ENCODE measurements at regions not wholly inside any gene's neighbourhood (a gene's known extent, or its start where the extent isn't known, plus 50 kb on each side); places are given as distances from the start of the nearest gene placed in this dataset.
A peak's percentile ranks its signal among the peaks of the same experiment; 100 is the strongest.

- peak in 1 of 2 donors; percentile 67 for DNase-seq
- TF ChIP-seq POLR2A (IDR thresholded peaks at IDR 0.05) (no peak), EP300 (IDR thresholded peaks at IDR 0.05) (no peak), POLR2AphosphoS5 (IDR thresholded peaks at IDR 0.05) (peak in 1 of 3 donors; percentile 19)
- TF ChIP-seq, protein P1, sequence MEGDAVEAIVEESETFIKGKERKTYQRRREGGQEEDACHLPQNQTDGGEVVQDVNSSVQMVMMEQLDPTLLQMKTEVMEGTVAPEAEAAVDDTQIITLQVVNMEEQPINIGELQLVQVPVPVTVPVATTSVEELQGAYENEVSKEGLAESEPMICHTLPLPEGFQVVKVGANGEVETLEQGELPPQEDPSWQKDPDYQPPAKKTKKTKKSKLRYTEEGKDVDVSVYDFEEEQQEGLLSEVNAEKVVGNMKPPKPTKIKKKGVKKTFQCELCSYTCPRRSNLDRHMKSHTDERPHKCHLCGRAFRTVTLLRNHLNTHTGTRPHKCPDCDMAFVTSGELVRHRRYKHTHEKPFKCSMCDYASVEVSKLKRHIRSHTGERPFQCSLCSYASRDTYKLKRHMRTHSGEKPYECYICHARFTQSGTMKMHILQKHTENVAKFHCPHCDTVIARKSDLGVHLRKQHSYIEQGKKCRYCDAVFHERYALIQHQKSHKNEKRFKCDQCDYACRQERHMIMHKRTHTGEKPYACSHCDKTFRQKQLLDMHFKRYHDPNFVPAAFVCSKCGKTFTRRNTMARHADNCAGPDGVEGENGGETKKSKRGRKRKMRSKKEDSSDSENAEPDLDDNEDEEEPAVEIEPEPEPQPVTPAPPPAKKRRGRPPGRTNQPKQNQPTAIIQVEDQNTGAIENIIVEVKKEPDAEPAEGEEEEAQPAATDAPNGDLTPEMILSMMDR (IDR thresholded peaks at IDR 0.05) = no peak
- no peaks in the 10 kb centered on the region for H3K9me3 ChIP-seq
- peak overlapping the region in 4 of 5 donors; percentile 22 to 43 (median 23) for H3K27ac ChIP-seq
- intact Hi-C loops (cut with DNase I; ENCODE audit: low total_unique reads) = no loop called here
- peaks cover 0 to 15% (median 13%) of the 10 kb centered on the region in 4 donors for H3K4me1 ChIP-seq
- 24 to 58% (median 35%) methylated on average over 2 of the region's 2 CpGs for WGBS, 5 donors
- H3K27me3 ChIP-seq = no peaks in the 10 kb centered on the region
- no peak overlapping the region for H3K4me3 ChIP-seq
- no peaks in the 10 kb centered on the region for H3K36me3 ChIP-seq
Measured at GRCh38 chr6:15761045-15761502, 98.2 kb upstream of the DTNBP1 start.

DNA sequence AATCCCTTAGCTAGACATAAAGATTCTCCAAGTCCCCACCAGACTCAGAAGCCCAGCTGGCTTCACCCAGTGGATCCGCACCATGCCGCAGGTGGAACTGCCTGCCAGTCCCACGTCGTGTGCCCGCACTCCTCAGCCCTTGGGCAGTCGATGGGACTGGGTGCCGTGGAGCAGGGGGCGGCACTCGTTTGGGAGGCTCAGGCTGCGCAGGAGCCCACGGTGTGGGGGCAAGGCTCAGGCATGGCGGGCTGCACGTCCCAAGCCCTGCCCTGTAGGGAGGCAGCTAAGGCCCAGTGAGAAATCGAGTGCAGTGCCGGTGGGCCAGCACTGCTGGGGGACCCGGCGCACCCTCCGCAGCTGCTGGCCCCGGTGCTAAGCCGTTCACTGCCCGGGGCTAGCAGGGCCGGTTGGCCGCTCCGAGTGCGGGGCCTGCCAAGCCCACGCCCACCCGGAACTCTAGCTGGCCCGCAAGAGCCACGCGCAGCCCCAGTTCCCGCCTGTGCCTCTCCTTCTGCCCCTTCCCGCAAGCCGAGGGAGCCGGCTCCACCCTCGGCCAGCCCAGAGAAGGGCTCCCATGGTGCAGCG, 95.9 kb upstream of the DTNBP1 start:
- no peak for DNase-seq
- intact Hi-C loops (cut with DNase I; ENCODE audit: low total_unique reads) = no loop called here
- WGBS, 5 donors = 89 to 99% (median 98%) methylated on average over 14 to 36 of the region's 36 CpGs
- Histone ChIP-seq H3K27ac (no peak overlapping the region), H3K4me1 (peaks cover 0 to 8% (median 3%) of the 10 kb centered on the region in 4 donors), H3K36me3 (no peaks in the 10 kb centered on the region), H3K27me3 (no peaks in the 10 kb centered on the region), H3K4me3 (no peak overlapping the region), H3K9me3 (no peaks in the 10 kb centered on the region)
- TF ChIP-seq EP300 (IDR thresholded peaks at IDR 0.05) (no peak), POLR2A (IDR thresholded peaks at IDR 0.05) (no peak), POLR2AphosphoS5 (IDR thresholded peaks at IDR 0.05) (no peak)
- TF ChIP-seq, protein P1 (IDR thresholded peaks at IDR 0.05) = no peak

DNA sequence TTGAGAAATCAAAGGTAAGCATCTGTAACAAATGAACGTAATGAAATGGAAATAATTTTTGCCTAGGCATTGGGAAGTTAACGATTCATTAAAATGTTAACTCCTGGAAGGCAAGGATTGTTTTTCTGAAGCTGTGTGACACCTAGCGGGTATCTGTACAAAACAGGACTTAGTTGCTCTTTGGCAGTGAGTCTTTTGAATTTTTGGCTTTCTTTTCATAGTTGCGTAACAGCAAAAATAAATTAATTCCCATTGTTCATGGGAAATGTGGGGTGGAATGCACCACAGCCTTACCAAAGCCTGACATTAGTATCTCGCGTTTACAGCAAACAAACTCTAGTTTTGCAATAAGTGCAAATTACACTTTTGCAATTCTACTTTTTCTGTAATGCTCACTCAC, 92.7 kb upstream of the DTNBP1 start:
- Histone ChIP-seq H3K36me3 (no peaks in the 10 kb centered on the region), H3K27me3 (no peaks in the 10 kb centered on the region), H3K4me1 (no peaks in the 10 kb centered on the region), H3K27ac (no peak overlapping the region), H3K4me3 (no peak overlapping the region), H3K9me3 (no peaks in the 10 kb centered on the region)
- no peak for DNase-seq
- WGBS, 5 donors = 75 to 91% (median 87%) methylated on average over 6 of the region's 6 CpGs
- TF ChIP-seq, protein P1 (IDR thresholded peaks at IDR 0.05) = no peak
- TF ChIP-seq POLR2AphosphoS5 (IDR thresholded peaks at IDR 0.05) (no peak), POLR2A (IDR thresholded peaks at IDR 0.05) (no peak), EP300 (IDR thresholded peaks at IDR 0.05) (no peak)
- intact Hi-C loops (cut with DNase I; ENCODE audit: low total_unique reads) = no loop called here

DNA sequence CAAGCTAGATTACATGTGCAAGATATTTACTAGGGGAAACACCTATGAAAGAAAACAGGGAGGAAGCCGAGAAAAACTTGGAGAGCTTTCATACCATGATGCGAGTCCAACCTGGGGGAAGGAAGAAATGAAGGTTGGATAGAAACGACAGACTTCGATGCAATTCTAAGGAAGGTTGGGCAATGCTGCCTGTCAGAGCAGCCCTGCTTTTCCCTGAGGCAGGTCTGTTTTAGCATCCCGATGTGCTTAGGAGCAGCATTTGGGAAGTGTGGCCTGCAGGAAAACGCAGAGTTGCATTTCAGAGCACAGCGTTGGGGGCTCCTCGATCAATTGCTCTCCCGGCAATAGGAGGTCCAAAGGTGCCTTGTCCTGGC, 91.9 kb upstream of the DTNBP1 start:
- no peak for DNase-seq
- 73 to 87% (median 82%) methylated on average over 9 of the region's 9 CpGs for WGBS, 5 donors
- H3K4me1 ChIP-seq = no peaks in the 10 kb centered on the region

More for the DNA sequence above, 91.9 kb upstream of the DTNBP1 start:
- H3K27me3 ChIP-seq = no peaks in the 10 kb centered on the region
- no peaks in the 10 kb centered on the region for H3K36me3 ChIP-seq
- no peak overlapping the region for H3K4me3 ChIP-seq
- no peaks in the 10 kb centered on the region for H3K9me3 ChIP-seq
- H3K27ac ChIP-seq = no peak overlapping the region
- no peak for TF ChIP-seq POLR2A (IDR thresholded peaks at IDR 0.05)
- TF ChIP-seq POLR2AphosphoS5 (IDR thresholded peaks at IDR 0.05) = no peak
- TF ChIP-seq, protein P1 (IDR thresholded peaks at IDR 0.05) = no peak
- no peak for TF ChIP-seq EP300 (IDR thresholded peaks at IDR 0.05)
- intact Hi-C loops (cut with DNase I; ENCODE audit: low total_unique reads) = no loop called here

All from stomach (tissue), 8 donors.